GM08714 (cell line): ENCODE measurements at regions not wholly inside any gene's neighbourhood (a gene's known extent, or its start where the extent isn't known, plus 50 kb on each side); places are given as distances from the start of the nearest gene placed in this dataset.

Source experiments
- H3K4me3 ChIP-seq: fragments of 200-500 bp; sonication (Bioruptor generic); 2 replicates; pipeline ENCODE4 v1.5.1; 2014; ENCODE audit warnings: mild to moderate bottlenecking, low read length, inconsistent platforms
- ZNF274 ChIP-seq: IDR thresholded peaks from 2 replicates; pipeline ENCODE4 v1.6.1; 2012; ENCODE audit warnings: mild to moderate bottlenecking, low read depth, low read length

DNA sequence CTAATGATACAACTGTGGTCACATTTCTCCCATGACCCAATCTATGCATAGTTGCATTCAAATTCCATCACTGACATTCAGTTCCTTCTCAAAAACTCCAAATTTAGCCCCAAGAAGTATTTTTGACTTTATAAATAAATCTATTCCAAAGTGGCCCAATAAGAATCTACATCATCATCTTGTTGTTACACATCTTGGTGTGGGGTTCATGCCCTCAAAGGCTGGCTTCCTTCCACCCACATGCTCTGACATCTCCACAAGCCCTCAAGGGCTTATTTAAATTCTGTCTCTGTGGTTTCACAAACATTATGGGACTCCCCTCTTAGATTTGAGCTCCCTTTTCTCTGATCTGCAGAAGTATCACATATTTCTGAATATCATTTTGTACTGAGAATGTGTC is 585.3 kb upstream of the BTBD3 start:
- TF ChIP-seq ZNF274, result no peak
- no peak overlapping the region for H3K4me3 ChIP-seq

DNA sequence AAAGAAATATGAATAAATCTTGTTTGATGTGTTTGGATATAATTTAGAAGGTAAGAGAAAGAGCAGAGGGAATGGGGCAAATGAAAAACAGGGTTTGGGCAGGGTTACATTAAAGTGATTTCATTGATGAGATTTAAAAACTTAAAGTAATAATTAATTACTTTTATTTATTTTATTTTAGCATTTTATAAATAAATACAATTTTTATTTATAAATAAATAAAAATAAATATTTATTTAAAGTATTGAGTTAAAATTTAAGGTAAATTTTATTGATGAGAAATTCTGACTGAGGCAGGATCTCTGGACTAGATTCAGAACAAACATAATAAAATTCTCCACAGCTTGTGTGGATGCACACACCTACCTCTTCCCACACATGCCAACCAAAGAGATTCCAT is 584.1 kb upstream of the BTBD3 start:
- no peak for TF ChIP-seq ZNF274

GRCh38 chr20:11337361-11338130 is 580.1 kb upstream of the BTBD3 start:
- no peak overlapping the region for H3K4me3 ChIP-seq
- TF ChIP-seq ZNF274, result no peak

More for the DNA sequence above, 584.1 kb upstream of the BTBD3 start:
- H3K4me3 ChIP-seq, result no peak overlapping the region

DNA sequence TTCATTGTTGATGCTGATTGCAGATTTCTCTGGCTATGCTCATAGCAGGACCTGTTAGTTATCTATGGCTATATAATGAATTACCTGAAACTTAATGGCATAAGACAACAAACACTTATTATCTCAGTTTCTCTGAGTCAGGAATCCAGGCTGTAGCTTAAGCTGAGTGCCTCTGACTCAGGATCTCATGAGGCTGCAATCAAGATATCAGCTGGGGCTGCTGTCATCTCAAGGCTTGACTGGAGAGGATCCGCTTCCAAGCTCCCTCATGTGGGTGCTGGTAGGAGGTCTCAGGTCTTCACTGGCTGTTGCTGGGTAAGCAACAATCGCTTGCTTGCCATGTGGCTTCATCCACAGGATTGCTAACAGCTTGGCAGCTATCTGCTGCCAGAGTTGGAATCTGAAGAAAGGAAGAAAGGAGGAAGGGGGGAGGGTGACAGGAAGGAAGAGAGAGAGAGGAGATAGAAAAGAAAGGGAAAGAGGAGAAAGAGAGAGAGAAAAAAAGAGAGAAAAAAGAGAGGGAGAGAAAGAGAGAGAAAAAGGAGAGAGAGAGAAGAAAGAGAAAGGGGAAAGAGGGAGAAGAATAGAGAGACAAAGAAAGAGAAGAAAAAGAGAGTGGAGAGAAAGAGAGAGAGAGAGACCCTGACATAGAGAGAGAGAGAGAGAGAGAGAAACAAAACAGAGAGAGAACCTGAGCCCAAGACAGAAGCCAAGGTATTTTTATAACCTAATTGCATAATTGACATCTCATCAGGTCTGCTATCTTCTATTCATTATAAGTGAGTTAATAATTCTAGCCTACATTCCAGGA is 579.0 kb upstream of the BTBD3 start:
- TF ChIP-seq ZNF274, result no peak
- H3K4me3 ChIP-seq, result no peak overlapping the region

GRCh38 chr20:11344939-11345338 is 572.8 kb upstream of the BTBD3 start:
- TF ChIP-seq ZNF274, result no peak
- H3K4me3 ChIP-seq, result no peak overlapping the region

DNA sequence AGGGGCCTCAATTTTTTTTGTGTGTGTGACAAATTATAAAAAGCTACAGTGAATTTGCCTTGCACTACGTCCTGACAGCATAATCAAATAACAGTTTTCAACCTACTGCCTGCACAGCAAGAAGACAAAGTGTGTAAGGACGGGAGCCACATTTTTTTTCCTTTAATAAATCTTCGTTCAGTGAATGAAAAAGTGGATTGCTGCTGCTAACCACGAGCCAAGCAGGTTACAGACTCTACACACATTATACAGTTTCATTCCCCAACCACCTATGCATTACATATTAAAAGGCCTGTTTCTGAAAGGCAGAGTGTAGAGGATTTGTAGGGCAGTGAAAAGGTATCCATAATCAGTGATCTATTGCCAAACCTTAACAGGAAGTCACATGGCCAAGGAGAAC is 570.0 kb upstream of the BTBD3 start:
- no peak for TF ChIP-seq ZNF274
- no peak overlapping the region for H3K4me3 ChIP-seq

GRCh38 chr20:11350126-11351005 is 567.3 kb upstream of the BTBD3 start:
- TF ChIP-seq ZNF274, result no peak
- no peak overlapping the region for H3K4me3 ChIP-seq

GRCh38 chr20:11352041-11352440 is 565.7 kb upstream of the BTBD3 start:
- TF ChIP-seq ZNF274, result no peak
- no peak overlapping the region for H3K4me3 ChIP-seq

DNA sequence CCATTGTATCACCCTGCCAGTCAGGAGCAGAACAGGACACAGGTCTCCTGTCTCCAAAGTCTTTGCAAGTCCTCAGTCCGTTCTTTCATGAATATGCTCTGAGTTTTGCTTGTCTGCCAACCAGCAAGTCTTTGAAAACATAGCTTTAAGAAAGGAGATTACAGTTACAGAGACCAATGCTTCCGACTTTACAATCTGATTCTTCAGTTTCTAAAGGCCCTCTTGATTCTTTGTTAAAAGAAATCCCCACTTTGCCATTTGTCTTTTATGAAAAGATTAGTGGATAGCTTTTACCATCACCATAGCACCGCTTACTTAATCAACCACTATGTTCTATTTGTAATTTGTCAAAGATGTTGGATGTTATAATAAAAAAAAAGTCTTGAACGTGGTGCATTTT is 562.8 kb upstream of the BTBD3 start:
- TF ChIP-seq ZNF274, result no peak
- no peak overlapping the region for H3K4me3 ChIP-seq

GRCh38 chr20:11355345-11355744 is 562.3 kb upstream of the BTBD3 start:
- no peak for TF ChIP-seq ZNF274
- no peak overlapping the region for H3K4me3 ChIP-seq

DNA sequence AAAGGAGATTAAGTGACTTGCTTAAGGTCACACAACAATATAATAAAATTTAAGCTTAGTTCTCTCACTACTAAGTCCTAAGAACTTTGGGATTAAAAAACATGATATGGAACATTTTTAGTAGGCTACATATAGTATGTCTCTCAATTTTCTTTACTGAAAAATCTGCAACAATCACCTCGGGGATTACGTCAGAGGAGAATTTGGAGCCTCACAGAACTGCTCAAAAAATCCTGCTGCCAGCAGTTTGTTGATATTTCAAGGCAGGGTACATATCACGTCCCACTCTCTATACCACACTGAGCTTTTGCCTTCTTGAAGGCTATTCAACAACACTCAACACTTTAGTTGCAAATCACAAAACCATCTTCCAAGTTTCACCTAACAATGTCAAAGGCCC is 561.6 kb upstream of the BTBD3 start:
- no peak overlapping the region for H3K4me3 ChIP-seq
- TF ChIP-seq ZNF274, result no peak

DNA sequence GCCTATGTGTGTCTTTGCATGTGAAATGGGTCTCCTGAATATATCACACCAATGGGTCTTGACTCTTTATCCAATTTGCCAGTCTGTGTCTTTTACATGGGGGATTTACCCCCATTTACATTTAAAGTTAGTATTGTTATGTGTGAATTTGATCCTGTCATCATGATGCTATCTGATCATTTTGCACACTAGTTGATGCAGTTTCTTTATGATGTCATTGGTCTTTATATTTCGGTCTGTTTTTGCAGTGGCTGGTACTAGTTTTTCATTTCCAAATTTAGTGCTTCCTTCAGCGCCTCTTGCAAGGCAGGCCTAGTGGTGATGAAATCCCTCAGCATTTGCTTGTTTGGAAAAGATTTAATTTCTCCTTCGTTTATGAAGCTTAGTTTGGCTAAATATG is 555.2 kb upstream of the BTBD3 start:
- TF ChIP-seq ZNF274, result no peak
- H3K4me3 ChIP-seq, result no peak overlapping the region

GRCh38 chr20:11364736-11365135 is 553.0 kb upstream of the BTBD3 start:
- H3K4me3 ChIP-seq, result no peak overlapping the region
- no peak for TF ChIP-seq ZNF274

DNA sequence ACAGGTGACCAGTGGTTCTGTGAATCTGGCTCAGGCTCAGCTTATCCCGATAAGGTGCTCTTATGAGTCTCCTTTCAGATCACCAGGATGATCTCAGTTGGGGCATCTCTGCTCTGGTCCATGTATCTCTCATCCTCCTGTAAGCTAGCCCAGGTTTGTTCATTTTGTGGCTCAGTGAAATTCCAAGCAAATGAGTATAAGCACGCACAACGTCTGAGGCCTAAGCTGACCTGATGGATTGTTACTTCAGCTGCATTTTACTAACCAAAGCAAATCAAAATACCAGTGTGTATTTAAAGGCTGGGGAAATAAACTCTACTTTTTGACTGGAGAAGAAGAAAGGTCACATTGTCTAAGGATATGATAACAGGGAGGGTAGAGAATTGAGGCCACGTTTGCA is 551.0 kb upstream of the BTBD3 start:
- TF ChIP-seq ZNF274, result no peak
- no peak overlapping the region for H3K4me3 ChIP-seq
